GM12878 (cell line): ENCODE measurements at regions not wholly inside any gene's neighbourhood (a gene's known extent, or its start where the extent isn't known, plus 50 kb on each side); places are given as distances from the start of the nearest gene placed in this dataset.

Experiments
- BHLHE40 ChIP-seq, 2 experiments: fragments of 450-650 bp in 1 of 2; IDR thresholded peaks; 2 replicates each; pipeline ENCODE4 v1.6.1; 2011 to 2017; ENCODE audit warnings: low read depth in 2 of 2, borderline replicate concordance in 1 of 2, improper control_type of control experiment in 1 of 2, low read length in 1 of 2, mild to moderate bottlenecking in 1 of 2
- BMI1 ChIP-seq: fragments of 450-650 bp; IDR thresholded peaks from 2 replicates; pipeline ENCODE4 v1.6.1; 2016; ENCODE audit warnings: mild to moderate bottlenecking, moderate library complexity, borderline replicate concordance
- CEBPB ChIP-seq, 2 experiments: fragments of 150-350 bp in 1 of 2; IDR thresholded peaks; 2 replicates each; pipeline ENCODE4 v1.6.1; 2012 to 2014; ENCODE audit warnings: low read depth in 2 of 2, low read length in 2 of 2, borderline replicate concordance in 1 of 2, inconsistent platforms in 1 of 2
- CHD2 ChIP-seq: IDR thresholded peaks from 2 replicates; pipeline ENCODE4 v1.6.1; 2011; ENCODE audit warnings: low read depth, low read length, improper control_type of control experiment, borderline replicate concordance
- CHD4 ChIP-seq: fragments of 200-600 bp; sonication (generic); IDR thresholded peaks from 2 replicates; pipeline ENCODE4 v1.6.1; 2016; ENCODE audit warnings: mild to moderate bottlenecking
- FOXM1 ChIP-seq: IDR thresholded peaks from 2 replicates; pipeline ENCODE4 v1.6.1; 2012; ENCODE audit warnings: low read depth, mild to moderate bottlenecking, inconsistent platforms, low read length, moderate library complexity
- GATAD2B ChIP-seq: fragments of 450-650 bp; conservative IDR thresholded peaks from 2 replicates; pipeline ENCODE4 v1.6.1; 2017; ENCODE audit warnings: low read depth, mild to moderate bottlenecking, moderate library complexity
- IKZF1 ChIP-seq: fragments of 450-650 bp; conservative IDR thresholded peaks from 2 replicates; pipeline ENCODE4 v1.6.1; 2017; ENCODE audit warnings: antibody characterized with exemption, mild to moderate bottlenecking
- JUND ChIP-seq: IDR thresholded peaks from 2 replicates; pipeline ENCODE4 v1.6.1; 2012; ENCODE audit warnings: low read depth, mild to moderate bottlenecking, low read length, improper control_type of control experiment, moderate library complexity
- LARP7 ChIP-seq: fragments of 450-650 bp; IDR thresholded peaks from 2 replicates; pipeline ENCODE4 v1.6.1; 2017; ENCODE audit warnings: mild to moderate bottlenecking
- NFIC ChIP-seq: IDR thresholded peaks from 2 replicates; pipeline ENCODE4 v1.6.1; 2012; ENCODE audit warnings: low read depth, mild to moderate bottlenecking, inconsistent platforms, low read length, moderate library complexity
- NR2F1 ChIP-seq: fragments of 450-650 bp; conservative IDR thresholded peaks from 2 replicates; pipeline ENCODE4 v1.6.1; 2017; ENCODE audit warnings: mild to moderate bottlenecking
- PKNOX1 ChIP-seq: fragments of 450-650 bp; IDR thresholded peaks from 2 replicates; pipeline ENCODE4 v1.6.1; 2016; ENCODE audit warnings: mild to moderate bottlenecking
- RAD51 ChIP-seq: fragments of 450-650 bp; IDR thresholded peaks from 2 replicates; pipeline ENCODE4 v1.6.1; 2016; ENCODE audit warnings: moderate library complexity, mild to moderate bottlenecking, inconsistent platforms
- RCOR1 ChIP-seq: conservative IDR thresholded peaks from 2 replicates; pipeline ENCODE4 v1.6.1; 2012; ENCODE audit warnings: low read depth, low read length, improper control_type of control experiment
- RUNX3 ChIP-seq: IDR thresholded peaks from 2 replicates; pipeline ENCODE4 v1.6.1; 2012; ENCODE audit warnings: low read length, inconsistent platforms
- SMC3 ChIP-seq: IDR thresholded peaks from 2 replicates; pipeline ENCODE4 v1.6.1; 2011; ENCODE audit warnings: low read length, improper control_type of control experiment, borderline replicate concordance
- SP1 ChIP-seq: IDR thresholded peaks from one replicate; pipeline ENCODE4 v1.6.1; 2011; ENCODE audit warnings: low read depth, low read length
- SRF ChIP-seq, 2 experiments: IDR thresholded peaks; 2 replicates each; pipeline ENCODE4 v1.6.1; 2011; ENCODE audit warnings: low read depth in 2 of 2, low read length in 2 of 2, mild to moderate bottlenecking in 1 of 2, moderate library complexity in 1 of 2
- TBL1XR1 ChIP-seq: IDR thresholded peaks from 2 replicates; pipeline ENCODE4 v1.6.1; 2012; ENCODE audit warnings: low read depth, low read length, improper control_type of control experiment
- TCF12 ChIP-seq: IDR thresholded peaks from 2 replicates; pipeline ENCODE4 v1.6.1; 2011; ENCODE audit warnings: low read depth, mild to moderate bottlenecking, low read length
- ZNF217 ChIP-seq: fragments of 450-650 bp; IDR thresholded peaks from 2 replicates; pipeline ENCODE4 v1.6.1; 2017; ENCODE audit warnings: antibody characterized with exemption, mild to moderate bottlenecking
- ZNF24 ChIP-seq: fragments of 450-650 bp; IDR thresholded peaks from 2 replicates; pipeline ENCODE4 v1.6.1; 2017; ENCODE audit warnings: antibody characterized with exemption, mild to moderate bottlenecking
- TF ChIP-seq, protein P1 (sequence below): fragments of 450-650 bp; IDR thresholded peaks from 2 replicates; pipeline ENCODE4 v1.6.1; 2017; ENCODE audit warnings: mild to moderate bottlenecking, moderate library complexity

GRCh38 chr5:143693651-143694252 lies 118.2 kb upstream of the HMHB1 start (continued):
- peak; percentile 51 to 52; a peak in 1 of 4 replicates for TF ChIP-seq BHLHE40 (IDR thresholded peaks at IDR 0.05; ENCODE audit: borderline replicate concordance in 1 of 2, low read depth in 2 of 2, low read length in 1 of 2)
- no peak for TF ChIP-seq TCF12
- TF ChIP-seq JUND: no peak
- TF ChIP-seq CEBPB (IDR thresholded peaks at IDR 0.05; ENCODE audit: borderline replicate concordance in 1 of 2, low read depth in 2 of 2, low read length in 2 of 2): no peak
- 0 out of 2 replicates have a peak, but pooled peaks have one; percentile 41 for TF ChIP-seq RAD51
- TF ChIP-seq NR2F1: peak; percentile 66
- TF ChIP-seq ZNF24: peak; percentile 60; the same call in 1 of the 2 replicates
- peak; percentile 68; the same call in 1 of the 2 replicates for TF ChIP-seq ZNF217
- peak; percentile 30; the same call in 1 of the 2 replicates for TF ChIP-seq FOXM1
- 0 out of 2 replicates have a peak, but pooled peaks have one; percentile 3 for TF ChIP-seq SMC3
- no peak for TF ChIP-seq TBL1XR1
- TF ChIP-seq, protein P1, sequence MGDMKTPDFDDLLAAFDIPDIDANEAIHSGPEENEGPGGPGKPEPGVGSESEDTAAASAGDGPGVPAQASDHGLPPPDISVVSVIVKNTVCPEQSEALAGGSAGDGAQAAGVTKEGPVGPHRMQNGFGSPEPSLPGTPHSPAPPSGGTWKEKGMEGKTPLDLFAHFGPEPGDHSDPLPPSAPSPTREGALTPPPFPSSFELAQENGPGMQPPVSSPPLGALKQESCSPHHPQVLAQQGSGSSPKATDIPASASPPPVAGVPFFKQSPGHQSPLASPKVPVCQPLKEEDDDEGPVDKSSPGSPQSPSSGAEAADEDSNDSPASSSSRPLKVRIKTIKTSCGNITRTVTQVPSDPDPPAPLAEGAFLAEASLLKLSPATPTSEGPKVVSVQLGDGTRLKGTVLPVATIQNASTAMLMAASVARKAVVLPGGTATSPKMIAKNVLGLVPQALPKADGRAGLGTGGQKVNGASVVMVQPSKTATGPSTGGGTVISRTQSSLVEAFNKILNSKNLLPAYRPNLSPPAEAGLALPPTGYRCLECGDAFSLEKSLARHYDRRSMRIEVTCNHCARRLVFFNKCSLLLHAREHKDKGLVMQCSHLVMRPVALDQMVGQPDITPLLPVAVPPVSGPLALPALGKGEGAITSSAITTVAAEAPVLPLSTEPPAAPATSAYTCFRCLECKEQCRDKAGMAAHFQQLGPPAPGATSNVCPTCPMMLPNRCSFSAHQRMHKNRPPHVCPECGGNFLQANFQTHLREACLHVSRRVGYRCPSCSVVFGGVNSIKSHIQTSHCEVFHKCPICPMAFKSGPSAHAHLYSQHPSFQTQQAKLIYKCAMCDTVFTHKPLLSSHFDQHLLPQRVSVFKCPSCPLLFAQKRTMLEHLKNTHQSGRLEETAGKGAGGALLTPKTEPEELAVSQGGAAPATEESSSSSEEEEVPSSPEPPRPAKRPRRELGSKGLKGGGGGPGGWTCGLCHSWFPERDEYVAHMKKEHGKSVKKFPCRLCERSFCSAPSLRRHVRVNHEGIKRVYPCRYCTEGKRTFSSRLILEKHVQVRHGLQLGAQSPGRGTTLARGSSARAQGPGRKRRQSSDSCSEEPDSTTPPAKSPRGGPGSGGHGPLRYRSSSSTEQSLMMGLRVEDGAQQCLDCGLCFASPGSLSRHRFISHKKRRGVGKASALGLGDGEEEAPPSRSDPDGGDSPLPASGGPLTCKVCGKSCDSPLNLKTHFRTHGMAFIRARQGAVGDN: peak; percentile 48; the same call in 1 of the 2 replicates
- TF ChIP-seq CHD2: 0 out of 2 replicates have a peak, but pooled peaks have one; percentile 45
- TF ChIP-seq SRF (IDR thresholded peaks at IDR 0.05; ENCODE audit: low read depth in 2 of 2, low read length in 2 of 2): no peak
- TF ChIP-seq RCOR1: 0 out of 2 replicates have a peak, but pooled peaks have one; percentile 61
- TF ChIP-seq BMI1: peak; percentile 58; the same call in 1 of the 2 replicates
- TF ChIP-seq GATAD2B: 0 out of 2 replicates have a peak, but pooled peaks have one; percentile 31
- no peak for TF ChIP-seq LARP7
- TF ChIP-seq CHD4: no peak
- TF ChIP-seq PKNOX1: peak; percentile 33; the same call in 1 of the 2 replicates
- TF ChIP-seq SP1: no peak
- peak; percentile 75 for TF ChIP-seq RUNX3
- TF ChIP-seq NFIC: 0 out of 2 replicates have a peak, but pooled peaks have one; percentile 39
- TF ChIP-seq IKZF1: peak; percentile 66; the same call in 1 of the 2 replicates
